GM21529 (cell line): ENCODE measurements at regions not wholly inside any gene's neighbourhood (a gene's known extent, or its start where the extent isn't known, plus 50 kb on each side); places are given as distances from the start of the nearest gene placed in this dataset.

Experiments
- ATAC-seq: cut with Tn5 transposase; IDR thresholded peaks from one replicate; pipeline ENCODE4 v1.9.1; 2021; ENCODE audit not compliant: unreplicated experiment

GRCh38 chr6:108734271-108734922 is 113.8 kb upstream of the ARMC2 start:
- no peak for ATAC-seq

GRCh38 chr6:108735310-108736001 is 112.8 kb upstream of the ARMC2 start:
- no peak for ATAC-seq

- no peak for ATAC-seq
Measured at GRCh38 chr6:108736002-108736361, 112.2 kb upstream of the ARMC2 start.

- no peak for ATAC-seq
Measured at GRCh38 chr6:108736832-108737231, 111.4 kb upstream of the ARMC2 start.

- no peak for ATAC-seq
Measured at GRCh38 chr6:108737594-108738546, 110.4 kb upstream of the ARMC2 start.

- no peak for ATAC-seq
Measured at GRCh38 chr6:108738684-108739416, 109.4 kb upstream of the ARMC2 start.

GRCh38 chr6:108739496-108740330 is 108.5 kb upstream of the ARMC2 start:
- ATAC-seq = no peak

- ATAC-seq = no peak
Measured at GRCh38 chr6:108741331-108741989, 106.8 kb upstream of the ARMC2 start.

- no peak for ATAC-seq
Measured at GRCh38 chr6:108742041-108742440, 106.2 kb upstream of the ARMC2 start.

GRCh38 chr6:108744244-108744972 is 103.8 kb upstream of the ARMC2 start:
- ATAC-seq = no peak

- no peak for ATAC-seq
Measured at GRCh38 chr6:108744996-108745395, 103.2 kb upstream of the ARMC2 start.

- no peak for ATAC-seq
Measured at GRCh38 chr6:108745664-108746336, 102.4 kb upstream of the ARMC2 start.

- no peak for ATAC-seq
Measured at GRCh38 chr6:108746366-108746765, 101.9 kb upstream of the ARMC2 start.

GRCh38 chr6:108746836-108747575 is 101.2 kb upstream of the ARMC2 start:
- no peak for ATAC-seq

- ATAC-seq = no peak
Measured at GRCh38 chr6:108748055-108748454, 100.2 kb upstream of the ARMC2 start.

- no peak for ATAC-seq
Measured at GRCh38 chr6:108748959-108749358, 99.3 kb upstream of the ARMC2 start.

GRCh38 chr6:108750801-108751200 is 97.4 kb upstream of the ARMC2 start:
- no peak for ATAC-seq

GRCh38 chr6:108751282-108751681 is 96.9 kb upstream of the ARMC2 start:
- ATAC-seq = no peak
